NCI-H526 treated with DMSO at 0.1 percent for 48 hours (cell line): ENCODE measurements at regions not wholly inside any gene's neighbourhood (a gene's known extent, or its start where the extent isn't known, plus 50 kb on each side); places are given as distances from the start of the nearest gene placed in this dataset.

Source experiments
- DNase-seq: peaks from one replicate; lab custom pipeline; 2025; lab: John Stamatoyannopoulos, UW

GRCh38 chr10:94192974-94193373 lies 169.8 kb downstream of the NOC3L start:
- DNase-seq: no peak

- DNase-seq: no peak
Observed at GRCh38 chr10:94193466-94193924, 169.2 kb downstream of the NOC3L start.

DNA sequence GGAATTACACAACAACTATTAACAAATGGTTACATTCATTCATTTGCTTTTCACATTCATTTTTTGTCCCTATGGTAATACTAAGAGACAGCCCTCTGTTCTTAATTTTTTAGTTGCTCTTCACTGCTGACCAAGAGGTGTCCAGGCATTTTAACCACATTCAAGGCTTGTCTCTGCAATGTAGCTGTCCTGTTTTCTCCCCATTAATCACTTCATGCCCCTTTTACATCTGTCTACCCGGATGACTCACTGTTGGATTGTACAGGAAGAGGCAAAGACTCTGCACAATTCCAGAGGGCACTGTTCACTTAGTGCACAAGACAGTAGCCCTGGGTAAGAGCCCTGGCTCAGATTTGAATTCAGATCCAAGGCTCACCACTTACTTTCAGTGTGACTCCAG lies 168.5 kb downstream of the NOC3L start:
- no peak for DNase-seq

GRCh38 chr10:94197241-94197640 lies 165.5 kb downstream of the NOC3L start:
- no peak for DNase-seq

- DNase-seq: no peak
Observed at GRCh38 chr10:94198324-94198723, 164.4 kb downstream of the NOC3L start.

DNA sequence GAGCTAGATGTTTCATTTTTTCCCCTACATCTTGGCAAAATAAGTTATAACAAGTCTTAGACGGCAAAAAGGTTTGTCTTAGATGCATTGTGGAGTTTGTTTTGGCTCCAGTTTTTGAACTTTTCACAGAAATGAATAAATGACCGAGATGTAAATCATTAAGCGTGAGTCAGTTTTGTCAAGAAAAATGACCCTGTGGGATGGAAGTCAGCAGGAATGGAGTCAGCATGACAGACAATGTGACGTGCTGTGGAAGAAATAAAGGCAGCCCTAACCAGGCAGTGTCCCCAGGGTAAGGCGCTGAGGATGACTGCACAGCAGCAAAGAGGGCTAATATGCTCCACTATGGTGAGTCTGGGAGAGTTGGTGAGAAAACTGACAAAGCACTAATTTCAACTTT lies 163.2 kb downstream of the NOC3L start:
- DNase-seq: no peak

- no peak for DNase-seq
Observed at GRCh38 chr10:94200146-94200837, 162.4 kb downstream of the NOC3L start.

- DNase-seq: no peak
Observed at GRCh38 chr10:94205396-94205831, 157.3 kb downstream of the NOC3L start.

DNA sequence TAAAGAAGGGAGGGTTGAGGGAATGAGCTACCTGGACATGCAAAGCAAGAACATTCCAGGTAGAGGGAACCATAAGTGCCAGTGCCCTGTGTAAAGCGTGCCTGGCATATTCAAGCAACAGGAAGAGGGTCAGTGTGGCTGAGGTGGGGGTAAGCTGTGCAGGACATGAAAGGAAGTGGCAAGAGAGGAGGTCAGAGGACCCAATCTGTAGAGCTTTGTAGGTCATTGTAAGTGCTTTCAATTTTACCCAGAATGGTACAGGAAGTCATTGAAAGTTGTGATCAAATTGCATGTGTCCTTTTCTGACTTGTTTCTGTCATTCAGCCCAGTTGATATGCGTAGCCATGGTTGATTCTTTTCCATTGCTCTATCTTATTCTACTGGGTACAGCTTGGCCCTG lies 156.6 kb downstream of the NOC3L start:
- no peak for DNase-seq

GRCh38 chr10:94208315-94208714 lies 154.4 kb downstream of the NOC3L start:
- no peak for DNase-seq

DNA sequence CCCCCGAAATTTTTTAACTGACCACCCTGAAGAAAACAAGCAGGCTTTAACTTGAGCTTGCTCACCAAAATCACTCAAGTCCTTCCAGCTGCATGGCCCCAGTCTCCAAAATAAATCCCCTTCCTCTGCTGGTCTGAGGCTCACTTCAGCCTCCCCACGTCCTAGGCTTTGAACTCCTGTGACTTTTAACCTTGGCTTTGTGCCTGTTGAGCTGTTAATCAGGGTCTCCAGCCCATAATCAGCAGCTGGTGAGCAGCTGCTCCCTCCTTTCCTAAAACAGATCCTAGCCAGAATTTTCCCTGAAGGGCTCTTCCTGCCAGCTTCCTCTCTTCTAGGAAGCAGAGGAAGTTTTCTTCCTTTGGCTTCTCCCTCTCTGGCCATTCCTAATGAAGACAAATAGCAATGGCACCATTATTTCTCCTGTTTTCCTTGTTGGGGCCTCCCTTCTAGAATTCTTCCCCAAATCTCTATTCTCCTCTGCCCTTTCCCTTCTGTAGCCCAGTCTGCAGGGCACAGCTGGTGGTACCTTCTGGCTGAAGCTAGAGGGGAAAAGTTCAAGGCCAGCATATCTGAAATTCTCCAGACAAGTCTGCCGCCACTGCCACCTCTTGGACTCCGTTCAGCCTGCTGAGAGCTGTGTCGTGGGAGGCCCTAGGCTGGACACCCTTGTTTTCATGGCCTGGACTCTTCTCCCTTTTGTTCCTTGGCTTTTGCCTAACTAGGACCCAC lies 152.1 kb downstream of the NOC3L start:
- DNase-seq: no peak

DNA sequence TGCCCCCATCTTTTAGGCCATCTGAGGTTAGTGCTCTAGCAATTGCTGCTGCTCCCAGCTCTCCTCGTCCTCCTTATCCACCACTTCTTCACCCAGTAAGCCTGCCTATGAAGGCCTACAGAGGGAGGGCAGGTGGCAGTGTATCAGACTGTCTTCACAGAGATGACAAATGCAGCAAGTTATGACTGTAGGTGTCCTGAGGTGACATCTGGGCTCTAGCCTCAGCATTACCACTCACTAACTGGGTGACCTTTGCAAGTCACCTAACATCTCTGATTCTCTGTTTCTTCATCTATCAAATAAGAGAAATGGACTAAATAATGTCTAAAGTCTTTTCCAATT lies 151.6 kb downstream of the NOC3L start:
- no peak for DNase-seq

DNA sequence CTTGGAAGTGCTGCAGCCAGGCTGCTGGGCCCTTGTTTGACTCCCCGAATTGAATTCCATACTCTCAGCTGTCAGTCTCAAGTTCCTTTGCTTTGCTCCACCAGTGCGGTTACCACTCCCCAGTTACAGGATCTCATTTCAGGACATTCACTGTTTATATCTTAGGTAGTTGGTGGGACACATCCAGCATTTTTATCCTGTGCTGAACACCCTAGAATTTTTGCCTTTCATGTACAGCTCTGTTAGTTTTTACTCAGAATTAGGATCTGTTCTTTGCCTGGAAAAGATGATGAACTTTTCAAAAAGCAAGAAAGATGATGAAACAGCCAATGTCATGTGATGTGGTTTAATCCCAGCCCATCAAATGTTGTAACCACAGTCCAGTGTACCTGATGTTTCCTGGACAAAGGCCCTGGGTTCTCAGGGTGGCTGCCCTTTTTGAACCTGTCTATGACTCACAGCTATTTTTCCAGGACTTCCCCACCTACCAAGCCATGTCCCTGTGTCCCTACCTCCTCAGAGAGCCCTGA lies 149.7 kb downstream of the NOC3L start:
- DNase-seq: no peak

GRCh38 chr10:94213980-94214379 lies 148.8 kb downstream of the NOC3L start:
- DNase-seq: no peak

DNA sequence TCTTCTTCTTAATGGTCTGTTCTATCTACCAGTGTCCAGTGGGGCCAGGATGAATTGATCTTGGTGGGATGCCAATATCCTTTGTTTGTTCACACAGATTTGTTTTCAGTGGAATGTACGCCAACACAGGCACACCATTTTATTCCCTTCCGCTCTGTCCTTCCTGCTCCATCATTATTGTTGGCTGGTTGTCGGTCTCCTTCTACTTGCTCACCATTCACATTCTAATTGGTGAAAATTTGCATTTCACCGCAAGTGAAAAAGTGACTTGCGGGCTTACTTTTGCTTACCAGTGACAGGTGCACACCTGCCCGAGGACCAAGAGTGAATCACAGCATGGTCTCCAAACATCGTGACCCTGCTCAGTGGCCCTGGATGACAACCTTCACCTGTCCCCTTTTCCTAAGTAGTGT lies 148.3 kb downstream of the NOC3L start:
- DNase-seq: no peak

DNA sequence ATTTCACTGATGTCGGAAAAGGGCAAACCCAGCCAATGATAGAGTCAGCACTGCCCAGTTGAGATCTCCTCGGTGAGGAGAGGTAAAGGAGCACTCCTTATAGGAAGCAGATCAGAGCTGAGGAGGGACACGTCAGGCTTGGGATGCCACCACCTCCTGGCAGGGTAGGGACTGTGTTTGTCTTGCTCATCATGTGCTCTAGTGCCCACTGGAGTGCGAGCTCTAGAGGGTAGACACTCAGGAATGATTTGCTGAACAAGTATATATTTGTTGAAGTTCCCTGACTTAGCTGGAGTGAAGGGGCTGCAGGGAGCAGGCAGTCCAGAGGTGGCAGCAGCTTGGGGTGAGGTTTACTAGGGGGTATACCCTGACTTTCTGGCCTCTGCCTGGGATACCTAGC lies 146.5 kb downstream of the NOC3L start:
- no peak for DNase-seq

DNA sequence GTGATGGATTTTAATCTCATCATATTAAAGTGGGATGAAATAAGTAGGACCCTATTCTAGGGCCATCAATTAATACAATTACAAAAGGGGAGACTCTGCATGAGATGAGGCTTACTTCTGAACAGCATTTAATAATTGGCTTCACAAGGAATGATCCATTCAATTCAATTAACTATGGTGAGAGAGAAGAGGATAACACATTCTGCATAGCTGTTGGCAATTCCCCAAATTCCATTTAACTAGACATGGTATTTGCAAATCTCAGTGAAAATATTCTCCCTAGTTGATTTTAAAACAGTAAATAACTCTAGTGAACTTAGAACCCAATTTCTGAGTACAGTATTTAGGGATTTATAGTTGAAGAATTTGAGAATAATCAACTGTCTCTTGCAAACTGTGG lies 145.3 kb downstream of the NOC3L start:
- DNase-seq: no peak

- no peak for DNase-seq
Observed at GRCh38 chr10:94218493-94219183, 144.1 kb downstream of the NOC3L start.

DNA sequence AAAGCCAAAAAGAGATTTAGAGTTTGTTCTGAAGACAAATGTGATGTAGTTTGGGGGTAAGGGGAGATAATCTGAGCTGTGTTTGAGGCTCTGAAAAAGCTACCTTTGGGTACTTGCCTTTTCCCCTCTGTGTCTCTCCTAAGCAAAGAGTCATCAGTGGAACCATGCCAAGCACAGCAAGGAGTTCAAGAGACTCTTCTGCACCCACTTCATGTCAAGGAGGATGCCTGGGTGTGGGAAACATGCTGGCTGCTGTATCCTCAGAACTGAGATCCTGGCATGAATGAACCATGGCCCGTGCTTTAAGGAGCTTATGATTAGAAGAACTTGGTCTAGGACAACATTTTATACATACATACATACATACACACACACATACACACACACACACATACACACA lies 142.9 kb downstream of the NOC3L start:
- DNase-seq: no peak

- no peak for DNase-seq
Observed at GRCh38 chr10:94220717-94221116, 142.0 kb downstream of the NOC3L start.

- no peak for DNase-seq
Observed at GRCh38 chr10:94223702-94224370, 138.9 kb downstream of the NOC3L start.

GRCh38 chr10:94224656-94225055 lies 138.1 kb downstream of the NOC3L start:
- no peak for DNase-seq
